GM21390 (cell line): ENCODE measurements at regions not wholly inside any gene's neighbourhood (a gene's known extent, or its start where the extent isn't known, plus 50 kb on each side); places are given as distances from the start of the nearest gene placed in this dataset.
"Not testable (repeated sequence)": the region's sequence is repeated elsewhere in the genome, so short reads cannot be mapped to it uniquely, and the experiment has no call there.

Experiments
- ATAC-seq: cut with Tn5 transposase; IDR thresholded peaks from one replicate; pipeline ENCODE4 v1.9.1; 2021; ENCODE audit not compliant: unreplicated experiment

- no peak for ATAC-seq
These were observed 109.2 kb downstream of the TMEM121 start for GRCh38 chr14:105635560-105635959.

- not testable (repeated sequence) for ATAC-seq
These were observed 109.6 kb downstream of the TMEM121 start for GRCh38 chr14:105636021-105636420.

GRCh38 chr14:105636935-105637334 is 110.6 kb downstream of the TMEM121 start:
- ATAC-seq = no peak

GRCh38 chr14:105637345-105637744 is 111.0 kb downstream of the TMEM121 start:
- ATAC-seq = not testable (repeated sequence)

- not testable (repeated sequence) for ATAC-seq
These were observed 113.9 kb downstream of the TMEM121 start for GRCh38 chr14:105639969-105640931.

- no peak for ATAC-seq
These were observed 114.9 kb downstream of the TMEM121 start for GRCh38 chr14:105641075-105641937.

GRCh38 chr14:105641951-105642350 is 115.6 kb downstream of the TMEM121 start:
- not testable (repeated sequence) for ATAC-seq

- not testable (repeated sequence) for ATAC-seq
These were observed 116.1 kb downstream of the TMEM121 start for GRCh38 chr14:105642486-105642885.

- ATAC-seq = not testable (repeated sequence)
These were observed 117.1 kb downstream of the TMEM121 start for GRCh38 chr14:105643406-105644052.

- not testable (repeated sequence) for ATAC-seq
These were observed 117.7 kb downstream of the TMEM121 start for GRCh38 chr14:105644053-105644435.

GRCh38 chr14:105644457-105644856 is 118.1 kb downstream of the TMEM121 start:
- not testable (repeated sequence) for ATAC-seq

GRCh38 chr14:105644891-105645290 is 118.5 kb downstream of the TMEM121 start:
- ATAC-seq = not testable (repeated sequence)

- ATAC-seq = not testable (repeated sequence)
These were observed 119.0 kb downstream of the TMEM121 start for GRCh38 chr14:105645389-105645788.

GRCh38 chr14:105646175-105646574 is 119.8 kb downstream of the TMEM121 start:
- ATAC-seq = no peak

GRCh38 chr14:105646711-105647281 is 120.4 kb downstream of the TMEM121 start:
- not testable (repeated sequence) for ATAC-seq

- ATAC-seq = not testable (repeated sequence)
These were observed 121.0 kb downstream of the TMEM121 start for GRCh38 chr14:105647426-105647783.

GRCh38 chr14:105647784-105648608 is 121.6 kb downstream of the TMEM121 start:
- ATAC-seq = peak; percentile 58

- ATAC-seq = not testable (repeated sequence)
These were observed 122.5 kb downstream of the TMEM121 start for GRCh38 chr14:105648609-105649535.

GRCh38 chr14:105652317-105652716 is 125.9 kb downstream of the TMEM121 start:
- not testable (repeated sequence) for ATAC-seq
